ENCODE measurements at regions not wholly inside any gene's neighbourhood (a gene's known extent, or its start where the extent isn't known, plus 50 kb on each side); places are given as distances from the start of the nearest gene placed in this dataset.
A peak's percentile ranks its signal among the peaks of the same experiment; 100 is the strongest.

GRCh38 chr11:121930004-121930965, 185.7 kb downstream of the BLID start:
- H3K56ac ChIP-seq (ENCODE audit: insufficient read length, low read depth, low read length): no peak overlapping the region
- Mint-ChIP-seq H3K27ac (no peak overlapping the region), H3K9me3 (no peaks in the 10 kb centered on the region), H3K4me1 (peaks cover 25 to 26% of the 10 kb centered on the region in 2 experiments), H3K27me3 (ENCODE audit: low read depth) (peaks cover 5% of the 10 kb centered on the region), H3K36me3 (ENCODE audit: insufficient read depth in 1 of 3, low read depth in 3 of 3) (no peaks in the 10 kb centered on the region), H3K4me3 (no peak overlapping the region)
- peaks cover 2% of the 10 kb centered on the region; the same call in 1 of the 2 replicates for H3K4me1 ChIP-seq (ENCODE audit: insufficient read depth, low read length)
- H4K8ac ChIP-seq (replicated peaks; ENCODE audit: insufficient read length, low read depth, low read length): no peak overlapping the region
- H4K20me1 ChIP-seq (ENCODE audit: control insufficient read depth, insufficient read depth, insufficient read length): no peaks in the 10 kb centered on the region
- no peak overlapping the region for H3K14ac ChIP-seq (ENCODE audit: insufficient read depth, low read length)
- no peaks in the 10 kb centered on the region for H3K79me2 ChIP-seq (ENCODE audit: insufficient read depth, low read length)
- H3K79me1 ChIP-seq (ENCODE audit: insufficient read depth, low read depth, low read length, poor library complexity, severe bottlenecking): no peaks in the 10 kb centered on the region
- no peak overlapping the region for H4K5ac ChIP-seq (ENCODE audit: insufficient read length, low read depth, low read length)
- H3T11ph ChIP-seq (ENCODE audit: low read length): no peak overlapping the region
- no peak overlapping the region for H3K23ac ChIP-seq (ENCODE audit: insufficient read length, low read depth, low read length)
- no peak overlapping the region for H3K9ac ChIP-seq (ENCODE audit: extremely low read depth, insufficient read length, low read length)
- H3K27me3 ChIP-seq (ENCODE audit: insufficient read depth, low read length): no peaks in the 10 kb centered on the region; the same call in 1 of the 2 replicates
- no CpG with 5 or more reads among the region's 18 CpGs for WGBS (ENCODE audit: extremely low coverage, insufficient read length, low lambda C conversion rate)
- H3K4me2 ChIP-seq (ENCODE audit: insufficient read depth, insufficient read length, low read length): peak overlapping the region; percentile 69
- H4K91ac ChIP-seq (ENCODE audit: insufficient read length, low read depth, low read length): no peak overlapping the region
- DNase-seq: no peak
- H2BK12ac ChIP-seq (ENCODE audit: insufficient read length, low read depth, low read length): no peak overlapping the region
- no peaks in the 10 kb centered on the region for H3K9me3 ChIP-seq (ENCODE audit: control insufficient read depth, low read depth, low read length)
- H2AFZ ChIP-seq (ENCODE audit: low read length): peak overlapping the region; percentile 66
- H2BK120ac ChIP-seq (ENCODE audit: low read depth, low read length, poor library complexity, severe bottlenecking): no peak overlapping the region
- H2AK5ac ChIP-seq (ENCODE audit: insufficient read length, low read length): no peak overlapping the region
- TF ChIP-seq, protein P1, sequence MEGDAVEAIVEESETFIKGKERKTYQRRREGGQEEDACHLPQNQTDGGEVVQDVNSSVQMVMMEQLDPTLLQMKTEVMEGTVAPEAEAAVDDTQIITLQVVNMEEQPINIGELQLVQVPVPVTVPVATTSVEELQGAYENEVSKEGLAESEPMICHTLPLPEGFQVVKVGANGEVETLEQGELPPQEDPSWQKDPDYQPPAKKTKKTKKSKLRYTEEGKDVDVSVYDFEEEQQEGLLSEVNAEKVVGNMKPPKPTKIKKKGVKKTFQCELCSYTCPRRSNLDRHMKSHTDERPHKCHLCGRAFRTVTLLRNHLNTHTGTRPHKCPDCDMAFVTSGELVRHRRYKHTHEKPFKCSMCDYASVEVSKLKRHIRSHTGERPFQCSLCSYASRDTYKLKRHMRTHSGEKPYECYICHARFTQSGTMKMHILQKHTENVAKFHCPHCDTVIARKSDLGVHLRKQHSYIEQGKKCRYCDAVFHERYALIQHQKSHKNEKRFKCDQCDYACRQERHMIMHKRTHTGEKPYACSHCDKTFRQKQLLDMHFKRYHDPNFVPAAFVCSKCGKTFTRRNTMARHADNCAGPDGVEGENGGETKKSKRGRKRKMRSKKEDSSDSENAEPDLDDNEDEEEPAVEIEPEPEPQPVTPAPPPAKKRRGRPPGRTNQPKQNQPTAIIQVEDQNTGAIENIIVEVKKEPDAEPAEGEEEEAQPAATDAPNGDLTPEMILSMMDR (conservative IDR thresholded peaks at IDR 0.05): no peak
- peaks cover 12% of the 10 kb centered on the region for H3K23me2 ChIP-seq (ENCODE audit: insufficient read length, low read depth, low read length, poor library complexity, severe bottlenecking)
- H3K4ac ChIP-seq (ENCODE audit: low read depth, low read length): no peak overlapping the region
- no peak overlapping the region for H3K27ac ChIP-seq (ENCODE audit: insufficient read length, low read depth, low read length)
- H2BK20ac ChIP-seq (ENCODE audit: low read depth, low read length, poor library complexity, severe bottlenecking): no peak overlapping the region
- H2BK15ac ChIP-seq (ENCODE audit: low read depth, low read length): no peak overlapping the region
- H3K18ac ChIP-seq (ENCODE audit: insufficient read length, low read depth, low read length): no peak overlapping the region
- no peak overlapping the region for H2BK5ac ChIP-seq (ENCODE audit: insufficient read length, low read length)
